Keratinocyte (primary cell): ENCODE measurements at regions not wholly inside any gene's neighbourhood (a gene's known extent, or its start where the extent isn't known, plus 50 kb on each side); places are given as distances from the start of the nearest gene placed in this dataset.

Experiments used
- DNase-seq: peaks from one replicate; pipeline ENCODE4 v3.0.0-alpha.2; 2011; ENCODE audit warnings: low read depth, missing footprints, low spot score
- FAIRE-seq: peaks from 2 replicates; lab custom pipeline; 2011; peaks lifted over from hg19 to GRCh38; lab: Jason Lieb, UNC
- H2AFZ ChIP-seq: 2 replicates; pipeline ENCODE4 v1.6.0; 2012; ENCODE audit warnings: low read length, control low read depth, inconsistent platforms; ENCODE audit not compliant: control insufficient read depth
- H3K27ac ChIP-seq: 2 replicates; pipeline ENCODE4 v1.5.1; 2011; ENCODE audit warnings: low read length; ENCODE audit not compliant: control insufficient read depth, insufficient read depth
- H3K27me3 ChIP-seq: 3 replicates; pipeline ENCODE4 v1.6.0; 2011; ENCODE audit warnings: low read length; ENCODE audit not compliant: control insufficient read depth, insufficient read depth; ENCODE audit errors: extremely low read depth
- H3K36me3 ChIP-seq, 2 experiments: 2 replicates in 1 of 2; 3 replicates in 1 of 2; pipeline ENCODE4 v1.5.1; 2011; ENCODE audit warnings: low read length in 2 of 2, mild to moderate bottlenecking in 1 of 2; ENCODE audit not compliant: control insufficient read depth in 2 of 2, insufficient read depth in 2 of 2; ENCODE audit errors: extremely low read depth in 1 of 2
- H3K4me1 ChIP-seq: 3 replicates; pipeline ENCODE4 v1.5.1; 2011; ENCODE audit warnings: low read length; ENCODE audit not compliant: control insufficient read depth, insufficient read depth; ENCODE audit errors: extremely low read depth
- H3K4me2 ChIP-seq: 3 replicates; pipeline ENCODE4 v1.6.0; 2011; ENCODE audit warnings: low read depth, low read length; ENCODE audit not compliant: control insufficient read depth, insufficient read depth; ENCODE audit errors: extremely low read depth
- H3K4me3 ChIP-seq, 3 experiments: fragments of 200-600 bp in 1 of 3; sonication (generic) in 1 of 3; 2 replicates in 2 of 3; 3 replicates in 1 of 3; pipeline ENCODE4 v1.5.1; 2011 to 2016; ENCODE audit warnings: low read length in 3 of 3, mild to moderate bottlenecking in 3 of 3, control low read depth in 2 of 3, inconsistent platforms in 1 of 3, low read depth in 1 of 3, mixed read lengths in 1 of 3, mixed run types in 1 of 3, moderate library complexity in 1 of 3; ENCODE audit not compliant: control insufficient read depth in 2 of 3, insufficient read depth in 2 of 3; ENCODE audit errors: extremely low read depth in 1 of 3
- H3K79me2 ChIP-seq: 2 replicates; pipeline ENCODE4 v1.6.0; 2012; ENCODE audit warnings: low read length; ENCODE audit not compliant: control insufficient read depth, insufficient read depth
- H3K9ac ChIP-seq: 3 replicates; pipeline ENCODE4 v1.6.0; 2011; ENCODE audit warnings: low read length; ENCODE audit not compliant: control insufficient read depth, insufficient read depth; ENCODE audit errors: extremely low read depth
- H3K9me1 ChIP-seq: 3 replicates; pipeline ENCODE4 v1.6.0; 2011; ENCODE audit warnings: low read length; ENCODE audit not compliant: control insufficient read depth, insufficient read depth; ENCODE audit errors: extremely low read depth
- H3K9me3 ChIP-seq: 2 replicates; pipeline ENCODE4 v1.5.1; 2012; ENCODE audit warnings: low read depth, low read length; ENCODE audit not compliant: control insufficient read depth
- H4K20me1 ChIP-seq: 3 replicates; pipeline ENCODE4 v1.6.0; 2011; ENCODE audit warnings: low read length; ENCODE audit not compliant: control insufficient read depth, insufficient read depth; ENCODE audit errors: extremely low read depth
- EZH2 ChIP-seq: IDR thresholded peaks from one replicate; pipeline ENCODE4 v1.6.1; 2012; ENCODE audit warnings: inconsistent platforms, mild to moderate bottlenecking, low read length, moderate library complexity
- dilution Hi-C: fragments of 300-500 bp; cut with MboI; formaldehyde crosslinking; loops from one replicate; pipeline ENCODE4 v1.7.0; 2020; ENCODE audit warnings: low sequenced_read_pairs; ENCODE audit not compliant: extremely low pct_ligation_motif_present
- TF ChIP-seq, protein P1 (sequence below), 3 experiments: IDR thresholded peaks in 1 of 3; conservative IDR thresholded peaks in 1 of 3; optimal IDR thresholded peaks in 1 of 3; 2 replicates in 2 of 3; 3 replicates in 1 of 3; pipeline versions ENCODE3 to v1.5.1; 2011; ENCODE audit warnings: low read length in 3 of 3, mild to moderate bottlenecking in 3 of 3, moderate library complexity in 2 of 3, control low read depth in 1 of 3, inconsistent platforms in 1 of 3; ENCODE audit not compliant: insufficient read depth in 2 of 3; ENCODE audit errors: extremely low read depth in 1 of 3

DNA sequence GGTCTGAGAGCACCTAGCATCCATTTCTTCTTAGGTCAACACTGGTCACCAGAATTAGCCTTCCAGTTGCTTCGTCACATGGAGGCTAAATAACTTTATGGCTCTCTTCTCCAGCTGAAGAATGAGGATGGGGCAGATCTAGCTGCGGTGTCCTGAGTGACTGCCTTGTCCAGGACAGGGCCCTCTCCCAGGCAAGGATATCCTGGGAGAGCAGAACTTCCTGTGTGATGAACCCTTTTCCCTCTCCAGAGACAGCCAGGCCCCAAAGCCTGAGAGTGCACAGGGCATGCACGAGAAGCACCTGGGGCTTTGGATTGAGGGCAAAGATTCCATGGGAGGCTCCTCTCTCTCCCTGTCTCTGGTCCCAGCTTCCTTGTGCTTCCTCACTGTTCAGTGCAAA is 108.2 kb upstream of the MAMLD1 start:
- dilution Hi-C loops: no loop called here
- H3K27ac ChIP-seq: no peak overlapping the region

DNA sequence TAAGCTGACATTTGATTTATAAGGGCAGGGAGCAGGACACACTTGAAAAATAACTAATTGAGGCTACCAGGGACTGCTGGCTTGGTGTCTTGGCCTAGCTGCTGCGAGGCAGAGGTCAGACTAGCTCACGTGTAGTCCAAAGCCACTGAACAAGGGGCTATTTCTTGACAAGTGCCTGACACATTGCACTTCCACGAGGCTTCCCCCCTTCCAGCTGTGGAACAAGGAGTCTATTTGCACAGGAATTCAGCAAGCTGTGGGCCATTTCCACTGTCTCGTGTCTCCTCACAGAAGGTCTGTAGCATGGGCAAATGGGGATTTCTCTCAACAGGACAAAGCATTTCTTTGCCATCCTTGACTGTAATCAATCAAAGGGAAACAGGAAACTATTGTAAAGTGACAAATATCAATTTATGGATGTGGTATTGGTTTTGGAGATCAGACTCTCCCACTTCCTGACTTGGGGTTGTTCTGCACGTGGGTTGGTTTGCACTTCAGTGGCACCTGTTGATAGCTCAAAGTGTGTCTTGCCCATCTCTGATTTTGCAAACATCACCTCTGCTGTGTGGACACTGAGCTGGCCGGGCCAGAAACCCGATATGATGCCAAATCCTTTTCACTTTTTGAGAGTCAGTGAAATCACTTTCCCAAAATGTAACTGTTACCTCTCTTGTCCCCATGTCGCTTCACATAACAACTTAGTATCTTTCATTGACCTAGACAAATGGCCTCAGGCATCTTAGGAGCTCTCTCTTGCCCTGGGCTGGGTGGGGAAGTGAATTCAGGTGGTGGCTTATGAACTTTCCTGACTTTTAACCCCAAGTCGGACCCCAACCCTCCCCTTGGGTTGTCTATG is 107.4 kb upstream of the MAMLD1 start:
- H3K4me1 ChIP-seq: no peaks in the 10 kb centered on the region
- H3K4me2 ChIP-seq: no peak overlapping the region
- no peak overlapping the region for H3K4me3 ChIP-seq
- FAIRE-seq: no peak
- no peaks in the 10 kb centered on the region for H3K36me3 ChIP-seq
- H2AFZ ChIP-seq: no peak overlapping the region
- no peaks in the 10 kb centered on the region for H4K20me1 ChIP-seq
- TF ChIP-seq, protein P1, sequence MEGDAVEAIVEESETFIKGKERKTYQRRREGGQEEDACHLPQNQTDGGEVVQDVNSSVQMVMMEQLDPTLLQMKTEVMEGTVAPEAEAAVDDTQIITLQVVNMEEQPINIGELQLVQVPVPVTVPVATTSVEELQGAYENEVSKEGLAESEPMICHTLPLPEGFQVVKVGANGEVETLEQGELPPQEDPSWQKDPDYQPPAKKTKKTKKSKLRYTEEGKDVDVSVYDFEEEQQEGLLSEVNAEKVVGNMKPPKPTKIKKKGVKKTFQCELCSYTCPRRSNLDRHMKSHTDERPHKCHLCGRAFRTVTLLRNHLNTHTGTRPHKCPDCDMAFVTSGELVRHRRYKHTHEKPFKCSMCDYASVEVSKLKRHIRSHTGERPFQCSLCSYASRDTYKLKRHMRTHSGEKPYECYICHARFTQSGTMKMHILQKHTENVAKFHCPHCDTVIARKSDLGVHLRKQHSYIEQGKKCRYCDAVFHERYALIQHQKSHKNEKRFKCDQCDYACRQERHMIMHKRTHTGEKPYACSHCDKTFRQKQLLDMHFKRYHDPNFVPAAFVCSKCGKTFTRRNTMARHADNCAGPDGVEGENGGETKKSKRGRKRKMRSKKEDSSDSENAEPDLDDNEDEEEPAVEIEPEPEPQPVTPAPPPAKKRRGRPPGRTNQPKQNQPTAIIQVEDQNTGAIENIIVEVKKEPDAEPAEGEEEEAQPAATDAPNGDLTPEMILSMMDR (optimal IDR thresholded peaks at IDR 0.05 in 1 of 3, IDR thresholded peaks at IDR 0.05 in 1 of 3, conservative IDR thresholded peaks at IDR 0.05 in 1 of 3; ENCODE audit: extremely low read depth in 1 of 3, insufficient read depth in 2 of 3, low read length in 3 of 3): no peak
- no peak overlapping the region for H3K9ac ChIP-seq
- no peaks in the 10 kb centered on the region for H3K27me3 ChIP-seq
- DNase-seq: no peak
- H3K27ac ChIP-seq: no peak overlapping the region
- dilution Hi-C loops: no loop called here
- no peaks in the 10 kb centered on the region for H3K79me2 ChIP-seq
- H3K9me3 ChIP-seq: no peaks in the 10 kb centered on the region
- H3K9me1 ChIP-seq: no peaks in the 10 kb centered on the region

More for the DNA sequence above, 108.2 kb upstream of the MAMLD1 start:
- Histone ChIP-seq H3K9me3 (no peaks in the 10 kb centered on the region), H3K36me3 (no peaks in the 10 kb centered on the region), H3K9ac (no peak overlapping the region), H3K4me1 (no peaks in the 10 kb centered on the region), H2AFZ (no peak overlapping the region), H3K4me3 (no peak overlapping the region), H4K20me1 (no peaks in the 10 kb centered on the region), H3K9me1 (no peaks in the 10 kb centered on the region), H3K4me2 (no peak overlapping the region), H3K79me2 (no peaks in the 10 kb centered on the region), H3K27me3 (no peaks in the 10 kb centered on the region)
- TF ChIP-seq, protein P1 (optimal IDR thresholded peaks at IDR 0.05 in 1 of 3, IDR thresholded peaks at IDR 0.05 in 1 of 3, conservative IDR thresholded peaks at IDR 0.05 in 1 of 3; ENCODE audit: extremely low read depth in 1 of 3, insufficient read depth in 2 of 3, low read length in 3 of 3): no peak
- no peak for TF ChIP-seq EZH2
- FAIRE-seq (no peak), DNase-seq (no peak)
